NAMALWA (cell line): ENCODE measurements at regions not wholly inside any gene's neighbourhood (a gene's known extent, or its start where the extent isn't known, plus 50 kb on each side); places are given as distances from the start of the nearest gene placed in this dataset.

Source experiments
- DNase-seq: peaks from one replicate; pipeline ENCODE4 v3.0.0-alpha.2; 2015; ENCODE audit warnings: low spot score

GRCh38 chr14:104341532-104342434 is 203.4 kb downstream of the KIF26A start:
- peak; percentile 11 for DNase-seq

- DNase-seq, result no peak
Measured at GRCh38 chr14:104342435-104343293, 204.3 kb downstream of the KIF26A start.

GRCh38 chr14:104343294-104343625 is 204.9 kb downstream of the KIF26A start:
- no peak for DNase-seq

GRCh38 chr14:104343690-104344640 is 205.6 kb downstream of the KIF26A start:
- DNase-seq, result no peak

GRCh38 chr14:104344818-104345620 is 206.6 kb downstream of the KIF26A start:
- no peak for DNase-seq

GRCh38 chr14:104345621-104346462 is 207.5 kb downstream of the KIF26A start:
- no peak for DNase-seq

GRCh38 chr14:104346608-104347007 is 208.2 kb downstream of the KIF26A start:
- no peak for DNase-seq

GRCh38 chr14:104348741-104349140 is 210.4 kb downstream of the KIF26A start:
- DNase-seq, result no peak

- DNase-seq, result no peak
Measured at GRCh38 chr14:104349950-104350349, 211.6 kb downstream of the KIF26A start.

- no peak for DNase-seq
Measured at GRCh38 chr14:104350463-104351185, 212.2 kb downstream of the KIF26A start.

- DNase-seq, result no peak
Measured at GRCh38 chr14:104351849-104352492, 213.6 kb downstream of the KIF26A start.

- no peak for DNase-seq
Measured at GRCh38 chr14:104352493-104353220, 214.3 kb downstream of the KIF26A start.

GRCh38 chr14:104353221-104353920 is 215.0 kb downstream of the KIF26A start:
- DNase-seq, result no peak

- no peak for DNase-seq
Measured at GRCh38 chr14:104353921-104354701, 215.7 kb downstream of the KIF26A start.

- no peak for DNase-seq
Measured at GRCh38 chr14:104355101-104356019, 217.0 kb downstream of the KIF26A start.
